T1000 (cell line): ENCODE measurements at regions not wholly inside any gene's neighbourhood (a gene's known extent, or its start where the extent isn't known, plus 50 kb on each side); places are given as distances from the start of the nearest gene placed in this dataset.
A peak's percentile ranks its signal among the peaks of the same experiment; 100 is the strongest.
"Not testable (repeated sequence)": the region's sequence is repeated elsewhere in the genome, so short reads cannot be mapped to it uniquely, and the experiment has no call there.

Experiments
- DNase-seq: peaks from one replicate; lab custom pipeline; 2025; ENCODE audit warnings: mixed read lengths; lab: John Stamatoyannopoulos, UW

DNA sequence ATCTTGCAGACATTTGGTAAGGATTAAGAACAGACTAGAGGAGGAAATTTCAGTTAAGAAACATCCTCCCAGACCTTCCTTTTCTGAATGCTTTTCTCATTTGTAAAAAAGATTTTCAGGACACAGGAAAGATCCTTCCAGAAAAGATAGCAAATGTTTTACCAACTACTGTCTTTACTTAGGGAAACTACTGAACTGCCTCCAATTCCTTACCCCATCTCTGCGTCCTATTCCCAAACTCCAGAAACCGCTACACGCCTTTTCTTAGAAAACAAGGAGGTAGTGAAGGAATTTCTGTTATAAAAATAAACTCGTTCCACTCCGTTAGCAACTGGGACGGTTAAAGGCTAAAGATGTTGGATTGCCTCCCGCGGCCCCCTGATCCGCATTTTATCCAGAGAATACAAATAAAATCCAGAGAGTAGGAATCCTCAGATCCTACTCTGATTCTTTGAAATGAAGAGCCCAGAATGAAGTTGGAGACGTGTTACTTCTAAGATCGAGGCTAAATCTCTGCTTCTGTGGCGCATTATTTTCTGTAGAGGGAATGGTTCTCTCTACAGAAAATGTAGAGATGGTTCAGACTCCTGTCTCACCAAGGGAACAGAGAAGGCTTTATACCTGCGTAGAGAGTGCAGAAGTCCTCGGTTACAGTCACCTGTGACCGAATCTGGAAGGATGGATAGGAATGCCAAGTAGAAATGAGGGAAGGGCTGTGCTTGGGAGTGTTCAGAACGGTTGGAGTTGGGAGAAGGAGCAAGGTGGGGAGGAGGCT lies 133.0 kb downstream of the GPX5 start:
- DNase-seq = no peak

DNA sequence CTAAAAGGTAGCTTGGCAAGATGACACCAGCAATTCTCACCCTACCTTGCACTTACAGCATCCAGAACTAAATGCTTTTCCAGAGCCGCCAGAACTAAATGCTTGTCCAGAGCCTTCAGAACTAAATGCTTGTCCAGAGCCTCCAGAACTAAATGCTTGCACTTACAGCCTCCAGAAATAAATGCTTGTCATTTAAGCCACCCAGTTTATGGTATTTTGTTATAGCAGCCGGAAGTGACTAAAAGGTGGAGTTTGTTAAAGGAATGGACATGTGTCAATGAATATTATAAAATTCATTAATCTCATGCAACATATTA lies 133.5 kb downstream of the GPX5 start:
- DNase-seq = no peak

DNA sequence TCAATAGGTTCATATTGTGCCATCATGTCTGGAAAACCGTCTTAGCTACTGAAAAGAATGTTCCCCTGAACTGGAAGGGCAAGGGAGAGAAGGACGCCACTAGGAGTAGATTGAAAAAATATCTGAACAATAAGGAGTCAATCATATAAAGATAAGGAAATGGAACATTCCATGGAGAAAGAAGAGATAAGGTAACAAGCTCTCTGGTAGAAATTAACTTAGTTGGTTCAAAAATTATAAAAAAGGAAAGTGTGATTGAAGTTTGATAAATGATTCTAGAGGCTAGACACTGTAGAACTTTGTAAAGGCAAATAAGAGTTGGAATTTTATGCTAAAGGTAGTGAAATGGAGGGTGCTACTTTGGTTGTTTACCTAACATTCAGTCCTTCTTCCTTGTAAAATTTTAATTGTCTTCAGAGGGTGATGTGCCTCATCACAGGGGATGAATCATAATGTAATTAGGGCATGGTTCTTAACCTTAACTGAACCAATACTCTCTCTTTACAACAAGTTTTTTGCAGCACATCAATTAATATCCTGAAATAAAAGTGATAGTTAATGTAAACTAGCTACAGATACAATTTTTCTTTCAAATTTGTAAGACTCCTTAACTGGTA lies 135.5 kb downstream of the GPX5 start:
- DNase-seq = no peak

DNA sequence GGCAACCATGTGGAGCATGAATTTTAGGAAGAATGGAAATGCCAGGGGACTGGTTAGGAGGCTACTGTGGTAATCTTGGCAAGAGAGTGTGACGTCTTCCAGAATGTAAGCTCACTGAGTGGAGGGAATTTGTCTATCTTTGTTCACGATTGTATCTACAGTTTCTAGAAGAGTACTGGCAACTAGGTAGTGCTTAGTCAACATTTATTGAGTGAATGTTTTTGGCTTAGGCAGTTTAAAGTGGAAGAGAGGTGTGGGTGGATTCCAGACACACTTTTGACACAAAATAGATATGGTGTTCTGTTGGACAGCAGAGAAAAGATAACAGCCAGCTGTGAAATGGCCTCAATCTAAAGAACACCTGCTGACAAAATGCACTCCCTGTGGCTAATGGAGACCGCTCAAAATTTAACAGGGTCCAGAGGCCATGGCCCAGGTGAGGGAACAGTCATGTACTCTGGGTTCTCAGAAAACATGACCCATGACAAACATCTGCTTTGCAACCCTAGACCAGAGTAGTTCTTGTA lies 139.3 kb downstream of the GPX5 start:
- no peak for DNase-seq

DNA sequence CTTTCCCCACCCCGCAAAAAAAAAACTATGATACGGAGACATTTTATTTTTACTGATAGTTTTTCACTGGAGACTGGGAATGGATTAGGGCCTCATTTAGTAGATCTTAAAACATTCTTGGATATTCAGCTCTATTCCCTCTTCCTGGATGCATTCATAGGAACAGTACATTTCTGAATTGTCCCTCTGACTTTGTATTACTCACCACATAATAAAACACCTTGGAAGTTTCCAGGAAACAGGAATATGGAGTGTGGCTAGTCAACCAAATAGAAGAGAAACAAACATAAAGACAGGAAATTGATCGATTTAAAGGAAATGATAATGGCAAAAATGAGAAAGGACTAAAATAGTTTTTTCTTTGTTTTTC lies 147.7 kb downstream of the GPX5 start:
- DNase-seq = no peak

DNA sequence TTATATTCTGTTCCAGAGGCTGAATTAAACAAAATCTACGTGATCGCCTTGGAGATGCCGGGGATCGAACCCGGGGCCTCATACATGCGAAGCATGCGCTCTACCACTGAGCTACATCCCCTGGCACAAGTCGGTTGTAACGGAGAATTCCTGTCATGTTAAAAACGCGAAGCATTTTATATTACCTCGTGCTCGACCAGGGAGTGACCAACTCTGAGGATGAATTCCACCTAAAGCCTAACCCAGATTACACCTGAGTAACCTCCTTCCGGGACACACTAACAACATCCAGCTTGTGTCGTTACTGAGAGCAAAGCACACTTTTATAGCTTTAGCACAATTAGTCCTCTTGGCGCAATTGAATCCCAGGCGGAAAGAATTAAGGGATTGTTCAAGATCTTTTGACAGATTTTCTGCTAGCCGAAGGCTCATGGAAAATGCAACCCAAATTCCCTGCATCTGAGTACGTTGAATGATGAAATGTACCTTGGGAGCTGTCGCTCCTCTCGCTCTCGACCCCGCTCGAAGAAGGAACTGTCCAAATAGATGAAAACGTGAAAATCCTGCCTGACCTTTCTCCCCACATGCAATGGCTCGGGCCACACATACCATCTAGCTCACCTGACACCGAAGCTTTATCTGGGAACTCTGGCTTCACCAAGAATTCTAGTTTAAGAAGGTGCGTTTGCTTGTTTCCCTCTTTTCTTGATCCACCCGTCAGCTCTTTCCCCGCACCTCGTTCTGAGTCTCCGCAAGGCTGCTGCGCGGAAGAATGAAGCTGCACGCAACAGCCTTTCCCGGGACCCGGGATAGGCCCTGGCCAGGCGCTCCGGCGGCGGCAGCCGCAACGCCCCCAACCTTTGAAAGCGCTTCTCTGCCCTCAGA lies 148.3 kb downstream of the GPX5 start:
- no peak for DNase-seq

DNA sequence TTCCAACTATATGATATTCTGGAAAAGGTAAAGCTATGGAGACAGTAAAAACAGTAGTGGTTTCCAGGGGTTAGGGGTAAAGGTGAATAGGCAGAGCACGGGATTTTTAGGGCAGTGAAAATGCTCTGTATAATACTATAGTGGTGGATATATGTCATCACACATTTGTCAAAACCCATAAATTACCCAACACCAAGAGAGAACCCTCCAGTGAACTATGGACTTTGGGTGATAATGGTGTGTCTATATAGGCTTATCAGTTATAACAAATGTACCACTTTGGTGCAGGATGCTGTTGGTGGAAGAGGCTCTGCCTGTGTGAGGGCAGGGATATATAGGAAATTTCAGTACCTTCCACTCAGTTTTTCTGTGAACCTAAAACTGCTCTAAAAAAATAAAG lies 149.9 kb downstream of the GPX5 start:
- no peak for DNase-seq

DNA sequence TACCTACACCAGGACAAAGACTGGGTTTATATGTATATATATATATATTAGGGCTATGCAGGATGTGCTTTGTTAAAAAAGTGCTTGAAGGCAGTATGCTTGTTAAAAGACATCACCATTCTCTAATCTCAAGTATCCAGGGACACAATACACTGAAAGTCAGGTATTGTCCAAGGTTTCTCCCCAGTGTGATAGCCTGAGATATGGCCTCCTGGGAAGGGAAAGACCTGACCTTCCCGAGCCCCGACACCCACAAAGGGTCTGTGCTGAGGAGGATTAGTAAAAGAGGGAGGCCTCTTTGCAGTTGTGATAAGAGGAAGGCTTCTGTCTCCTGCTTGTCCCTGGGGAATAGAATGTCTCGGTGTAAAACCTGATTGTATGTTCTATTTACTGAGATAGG lies 156.9 kb downstream of the GPX5 start:
- no peak for DNase-seq

DNA sequence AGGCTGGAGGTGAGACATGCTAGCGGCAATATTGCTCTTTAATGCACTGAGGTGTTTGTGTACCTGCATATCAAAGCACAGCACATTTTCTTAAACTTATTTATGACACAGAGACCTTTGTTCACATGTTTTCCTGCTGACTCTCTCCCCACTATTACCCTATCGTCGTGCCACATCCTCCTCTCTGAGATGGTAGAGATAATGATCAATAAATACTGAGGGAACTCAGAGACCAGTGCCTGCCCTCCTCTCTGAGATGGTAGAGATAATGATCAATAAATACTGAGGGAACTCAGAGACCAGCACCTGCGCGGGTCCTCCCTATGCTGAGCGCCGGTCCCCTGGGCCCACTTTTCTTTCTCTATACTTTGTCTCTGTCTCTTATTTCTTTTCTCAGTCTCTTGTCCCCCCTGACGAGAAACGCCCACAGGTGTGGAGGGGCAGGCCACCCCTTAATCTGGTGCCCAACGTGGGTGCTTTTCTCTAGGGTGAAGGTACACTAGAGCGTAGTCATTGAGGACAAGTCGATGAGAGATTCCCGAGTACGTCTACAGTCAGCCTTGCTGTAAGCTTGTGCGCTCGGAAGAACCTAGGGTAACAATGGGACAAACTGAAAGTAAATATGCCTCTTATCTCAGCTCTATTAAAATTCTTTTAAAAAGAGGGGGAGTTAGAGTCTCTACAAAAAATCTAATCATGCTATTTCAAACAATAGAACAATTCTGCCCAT lies 157.4 kb downstream of the GPX5 start:
- not testable (repeated sequence) for DNase-seq

DNA sequence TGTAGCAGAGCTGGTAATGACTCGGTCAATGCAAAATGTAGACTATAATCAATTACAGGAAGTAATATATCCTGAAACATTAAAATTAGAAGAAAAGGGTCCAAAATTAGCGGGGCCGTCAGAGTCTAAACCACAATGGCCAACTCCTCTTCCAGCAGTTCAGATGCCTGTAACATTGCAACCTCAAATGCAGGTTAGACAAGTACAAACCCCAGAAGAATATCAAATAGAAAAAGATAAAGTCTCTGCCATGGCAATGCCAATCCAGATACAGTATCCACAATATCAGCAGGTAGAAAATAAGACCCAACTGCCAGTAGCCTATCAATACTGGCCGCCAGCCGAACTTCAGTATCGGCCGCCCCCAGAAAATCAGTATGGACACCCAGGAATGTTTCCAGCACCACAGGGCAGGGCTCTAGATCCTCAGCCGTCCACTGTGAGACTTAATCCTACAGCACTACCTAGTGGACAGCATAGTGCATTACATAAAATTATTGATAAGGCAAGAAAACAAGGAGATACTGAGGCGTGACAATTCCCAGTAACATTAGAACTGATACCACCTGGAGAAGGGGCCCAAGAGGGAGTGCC lies 158.4 kb downstream of the GPX5 start:
- DNase-seq = no peak

DNA sequence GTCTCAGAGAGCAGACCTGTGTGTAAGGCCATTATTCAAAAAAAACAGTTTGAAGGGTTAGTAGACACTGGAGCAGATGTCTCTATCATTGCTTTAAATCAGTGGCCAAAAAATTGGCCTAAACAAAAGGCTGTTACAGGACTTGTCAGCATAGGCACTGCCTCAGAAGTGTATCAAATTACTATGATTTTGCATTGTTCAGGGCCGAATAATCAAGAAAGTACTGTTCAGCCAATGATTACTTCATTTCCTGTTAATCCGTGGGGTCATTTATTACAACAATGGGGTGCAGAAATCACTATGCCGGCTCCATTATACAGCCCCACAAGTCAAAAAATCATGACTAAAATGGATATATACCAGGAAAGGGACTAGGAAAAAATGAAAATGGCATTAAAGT lies 160.3 kb downstream of the GPX5 start:
- not testable (repeated sequence) for DNase-seq

DNA sequence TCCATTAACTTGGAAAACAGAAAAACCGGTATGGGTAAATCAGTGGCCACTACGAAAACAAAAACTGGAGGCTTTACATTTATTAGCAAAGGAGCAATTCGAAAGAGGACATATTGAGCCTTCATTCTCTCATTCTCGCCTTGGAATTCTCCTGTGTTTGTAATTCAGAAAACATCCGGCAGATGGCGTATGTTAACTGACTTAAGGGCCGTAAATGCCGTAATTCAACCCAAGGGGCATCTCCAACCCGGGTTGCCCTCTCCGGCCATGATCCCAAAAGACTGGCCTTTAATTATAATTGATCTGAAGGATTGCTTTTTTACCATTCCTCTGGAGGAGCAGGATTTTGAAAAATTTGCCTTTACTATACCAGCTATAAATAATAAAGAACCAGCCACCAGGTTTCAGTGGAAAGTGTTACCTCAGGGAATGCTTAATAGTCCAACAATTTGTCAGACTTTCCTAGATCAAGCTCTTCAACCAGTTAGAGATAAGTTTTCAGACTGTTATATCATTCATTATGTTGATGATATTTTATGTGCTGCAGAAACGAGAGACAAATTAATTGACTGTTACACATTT lies 160.9 kb downstream of the GPX5 start:
- peak; percentile 13 for DNase-seq

DNA sequence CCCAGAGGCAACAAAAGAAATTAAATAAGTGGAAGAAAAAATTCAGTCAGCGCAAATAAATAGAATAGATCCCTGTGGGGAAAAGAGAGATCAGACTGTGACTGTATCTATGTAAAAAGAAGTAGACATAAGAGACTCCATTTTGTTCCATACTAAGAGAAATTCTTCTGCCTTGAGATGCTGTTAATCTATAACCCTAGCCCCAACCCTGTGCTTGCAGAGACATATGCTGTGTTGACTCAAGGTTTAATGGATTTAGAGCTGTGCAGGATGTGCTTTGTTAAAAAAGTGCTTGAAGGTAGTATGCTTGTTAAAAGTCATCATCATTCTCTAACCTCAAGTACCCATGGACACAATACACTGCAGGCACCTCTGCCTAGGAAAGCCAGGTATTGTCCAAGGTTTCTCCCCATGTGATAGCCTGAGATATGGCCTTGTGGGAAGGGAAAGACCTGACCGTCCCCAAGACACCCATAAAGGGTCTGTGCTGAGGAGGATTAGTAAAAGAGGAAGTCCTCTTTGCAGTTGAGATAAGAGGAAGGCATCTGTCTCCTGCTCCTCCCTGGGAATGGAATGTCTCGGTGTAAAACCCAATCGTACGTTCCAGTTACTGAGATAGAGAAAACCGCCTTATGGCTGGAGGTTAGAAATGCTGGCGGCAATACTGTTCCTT lies 161.8 kb downstream of the GPX5 start:
- DNase-seq = not testable (repeated sequence)

DNA sequence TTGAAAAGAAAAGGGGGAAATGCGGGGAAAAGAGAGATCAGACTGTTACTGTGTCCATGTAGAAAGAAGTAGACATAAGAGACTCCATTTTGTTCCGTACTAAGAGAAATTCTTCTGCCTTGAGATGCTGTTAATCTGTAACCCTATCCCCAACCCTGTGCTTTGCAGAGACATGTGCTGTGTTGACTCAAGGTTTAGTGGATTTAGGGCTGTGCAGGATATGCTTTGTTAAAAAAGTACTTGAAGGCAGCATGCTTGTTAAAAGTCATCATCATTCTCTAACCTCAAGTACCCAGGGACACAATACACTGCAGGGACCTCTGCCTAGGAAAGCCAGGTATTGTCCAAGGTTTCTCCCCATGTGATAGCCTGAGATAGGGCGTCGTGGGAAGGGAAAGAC lies 166.3 kb downstream of the GPX5 start:
- not testable (repeated sequence) for DNase-seq

DNA sequence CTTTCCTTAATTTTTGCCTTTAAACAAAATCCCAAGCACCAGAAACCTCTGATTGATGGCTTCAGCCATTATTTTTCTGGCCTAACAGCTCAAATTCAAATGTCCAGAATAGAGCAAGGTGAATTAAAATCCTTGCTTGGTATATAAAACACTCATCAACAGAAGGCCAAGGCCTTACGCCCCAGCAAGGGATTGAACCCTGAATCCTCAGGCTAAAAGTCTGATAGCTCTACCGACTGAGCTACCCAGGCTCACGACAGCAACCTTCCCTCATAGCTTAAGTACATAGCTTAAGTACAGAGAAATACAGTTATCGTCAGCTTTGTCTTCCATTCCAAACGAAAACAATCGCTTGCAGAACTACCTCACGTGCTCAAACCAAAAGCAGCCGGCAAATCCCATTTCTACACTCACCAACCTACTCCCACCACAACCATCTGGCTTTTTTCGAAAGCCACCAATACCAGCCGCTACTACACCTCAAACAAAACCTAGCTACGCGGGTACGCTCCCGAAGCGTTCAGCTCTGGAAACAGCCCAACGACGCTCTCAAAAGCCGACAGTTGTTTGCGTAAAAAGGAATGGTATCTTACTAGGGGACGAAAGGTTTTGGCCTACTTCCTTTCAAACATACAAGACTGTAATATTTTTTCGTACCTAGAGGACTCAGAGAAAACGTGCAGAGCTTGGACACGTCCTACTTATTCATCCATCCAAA lies 167.5 kb downstream of the GPX5 start:
- DNase-seq = no peak

DNA sequence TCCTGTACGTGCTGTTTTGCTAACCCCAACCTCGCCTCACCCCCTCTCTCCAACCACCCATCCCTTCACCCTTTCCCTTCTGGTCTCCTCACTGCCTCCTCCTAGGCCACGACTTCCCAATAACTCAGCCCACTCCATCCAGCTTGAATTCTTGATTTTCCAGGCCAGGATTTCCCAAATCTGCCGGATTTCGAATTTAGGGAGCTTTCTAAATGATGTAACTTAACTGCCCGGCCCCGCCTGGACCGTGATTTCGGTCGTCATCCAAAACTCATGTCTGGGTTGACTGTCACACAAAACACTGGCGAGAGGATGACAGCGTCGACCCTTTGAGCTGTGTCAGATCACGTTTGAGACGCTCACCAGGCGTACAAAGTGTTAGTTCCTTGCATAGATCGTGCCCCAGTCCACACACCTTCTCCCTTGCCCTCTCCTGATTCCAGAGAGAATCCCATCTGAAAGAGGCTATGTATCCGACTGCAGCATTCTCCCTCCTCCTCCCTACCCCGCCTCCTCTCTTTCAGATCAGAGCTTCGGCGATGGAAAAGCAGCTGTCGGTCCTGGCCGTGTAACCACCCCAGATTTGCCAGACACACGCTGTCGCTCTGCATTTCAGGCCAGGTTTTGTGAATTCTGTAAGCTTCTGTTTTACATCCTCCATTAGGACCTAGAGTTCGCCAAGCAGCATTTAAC lies 168.2 kb downstream of the GPX5 start:
- DNase-seq = no peak

DNA sequence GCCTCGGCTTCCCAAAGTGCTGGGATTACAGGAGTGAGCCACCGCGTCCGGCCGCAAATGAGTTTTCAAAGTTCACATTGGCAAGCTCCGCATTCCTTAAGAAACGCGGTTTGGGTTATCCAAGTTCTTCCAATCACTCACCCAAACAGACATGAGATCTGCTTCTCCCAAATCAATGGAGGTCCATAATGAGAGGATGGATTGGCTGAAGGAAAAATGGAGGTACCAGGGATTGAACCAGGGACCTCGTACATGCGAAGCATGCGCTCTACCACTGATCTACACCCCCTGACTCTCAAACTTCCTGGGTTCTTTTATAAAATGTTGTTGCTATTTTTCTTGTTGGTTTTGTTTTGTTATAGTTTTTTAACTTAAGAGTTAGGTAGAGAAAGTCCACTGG lies 170.0 kb downstream of the GPX5 start:
- no peak for DNase-seq

DNA sequence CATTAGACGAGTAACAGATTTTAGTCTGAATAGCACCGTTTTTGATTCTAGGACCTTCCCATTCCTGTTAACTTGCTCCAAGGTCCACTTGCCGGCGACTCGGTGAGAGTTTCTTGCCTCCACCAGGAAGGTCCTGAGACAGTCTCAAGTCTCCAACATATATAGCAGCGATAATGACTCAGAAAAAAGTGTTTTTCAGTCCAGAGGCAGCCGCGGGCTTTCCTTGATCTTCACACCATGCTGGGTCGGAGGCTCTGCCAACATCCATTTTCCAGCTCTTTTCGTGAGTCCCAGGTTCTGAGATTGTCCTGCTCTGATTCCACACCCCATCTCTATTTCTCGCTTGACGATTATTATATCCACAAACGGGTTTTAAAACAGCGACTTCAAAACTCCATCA lies 170.5 kb downstream of the GPX5 start:
- no peak for DNase-seq

DNA sequence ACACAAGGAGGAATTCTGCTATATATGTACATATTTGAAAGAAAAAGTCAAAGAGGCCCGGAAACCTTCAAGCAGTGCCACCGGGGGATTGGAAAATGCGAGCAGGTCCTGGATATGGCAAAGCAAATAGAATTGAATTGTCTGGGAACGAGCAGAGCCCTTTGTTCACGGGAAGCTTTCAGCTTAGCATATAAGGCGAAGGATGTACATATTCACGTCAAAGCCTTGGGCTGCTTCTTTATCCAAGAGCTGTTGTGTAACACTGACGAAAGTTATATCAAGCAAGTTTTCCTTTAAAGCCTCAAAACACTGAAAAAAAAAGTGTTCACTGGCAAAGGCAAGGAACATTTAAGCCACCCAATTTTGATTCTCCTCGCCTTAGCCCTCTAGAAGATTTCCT lies 171.0 kb downstream of the GPX5 start:
- DNase-seq = no peak
